NCI-H345 treated with DMSO at 0.1 percent for 48 hours (cell line): ENCODE measurements at regions not wholly inside any gene's neighbourhood (a gene's known extent, or its start where the extent isn't known, plus 50 kb on each side); places are given as distances from the start of the nearest gene placed in this dataset.
"Not testable (repeated sequence)": the region's sequence is repeated elsewhere in the genome, so short reads cannot be mapped to it uniquely, and the experiment has no call there.

Experiments
- DNase-seq: peaks from one replicate; lab custom pipeline; 2025; ENCODE audit not compliant: unreplicated experiment; lab: John Stamatoyannopoulos, UW

DNA sequence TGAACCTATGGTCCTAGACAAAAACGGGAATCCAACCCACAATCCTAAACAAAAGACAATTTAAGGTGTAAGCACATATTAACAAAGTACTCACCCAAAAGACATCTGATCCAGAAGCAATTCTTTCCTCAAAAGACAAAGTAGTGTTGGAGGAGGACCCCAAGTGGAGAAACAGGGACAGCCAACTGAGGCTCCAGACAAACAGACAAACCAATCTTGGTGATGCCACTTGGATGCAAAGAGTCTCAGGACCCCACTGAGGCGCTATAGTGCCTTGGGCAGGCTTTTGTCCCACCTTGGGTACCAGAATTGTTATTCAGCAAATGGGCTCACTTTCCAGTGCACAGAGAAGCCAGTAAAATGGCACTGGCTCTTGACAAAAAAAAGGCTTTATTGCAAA is 613.8 kb downstream of the DIPK2A start:
- no peak for DNase-seq

DNA sequence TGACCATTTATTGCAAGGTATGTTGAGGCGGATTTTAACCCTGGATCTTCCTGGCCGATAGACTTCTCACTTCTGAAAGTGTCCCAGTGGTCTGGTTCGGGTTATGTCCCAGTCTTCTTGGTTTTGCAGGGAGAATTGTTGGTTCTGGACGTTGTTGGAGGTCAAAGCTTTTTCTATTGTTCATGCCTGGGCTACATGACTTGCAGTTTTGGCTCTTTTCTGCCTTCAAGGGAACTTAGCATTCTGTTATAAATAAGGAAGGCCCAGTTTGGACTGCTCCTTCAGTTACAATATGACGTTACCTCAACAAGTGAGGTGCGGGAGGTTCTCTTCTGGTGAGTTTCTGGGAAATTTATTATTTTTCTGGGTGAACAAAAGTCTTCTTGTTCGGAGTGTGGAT is 614.3 kb downstream of the DIPK2A start:
- no peak for DNase-seq

DNA sequence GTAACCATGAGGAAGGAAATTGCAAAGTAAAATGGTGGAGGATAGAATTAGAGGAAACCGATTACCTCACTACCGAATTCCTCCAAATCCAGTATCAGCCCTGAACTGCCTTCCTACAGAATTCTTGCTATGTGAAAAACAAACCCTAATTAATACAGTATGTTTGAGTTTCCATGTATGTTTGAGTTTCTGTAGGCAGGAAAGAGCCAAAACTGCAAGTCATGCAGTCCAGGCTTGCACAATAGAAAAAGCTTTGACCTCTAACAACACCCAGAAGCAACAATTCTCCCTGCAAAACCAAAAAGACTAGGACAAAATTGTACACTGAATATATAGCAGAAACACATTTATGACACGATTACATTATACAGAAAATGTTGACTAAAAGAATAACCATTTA is 614.8 kb downstream of the DIPK2A start:
- DNase-seq = no peak

DNA sequence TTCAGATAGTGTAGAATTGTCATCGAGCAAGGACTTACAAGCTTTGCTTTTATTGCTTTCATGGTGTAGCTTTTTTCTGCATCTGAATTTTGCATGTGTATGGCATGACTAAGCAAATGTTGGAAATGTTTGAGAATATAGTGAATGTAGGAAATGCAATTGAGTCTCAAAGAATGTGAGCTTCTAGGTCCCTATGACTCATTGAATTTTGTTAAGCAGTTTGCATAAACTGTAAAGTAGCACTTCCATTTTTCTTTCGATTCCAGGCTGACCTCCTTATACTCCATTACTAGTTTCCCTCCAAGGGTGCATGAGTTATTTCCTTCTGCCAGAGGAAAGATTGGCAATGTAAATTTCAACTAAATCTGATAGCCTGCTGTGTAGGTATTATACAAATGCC is 619.2 kb downstream of the DIPK2A start:
- DNase-seq = no peak

DNA sequence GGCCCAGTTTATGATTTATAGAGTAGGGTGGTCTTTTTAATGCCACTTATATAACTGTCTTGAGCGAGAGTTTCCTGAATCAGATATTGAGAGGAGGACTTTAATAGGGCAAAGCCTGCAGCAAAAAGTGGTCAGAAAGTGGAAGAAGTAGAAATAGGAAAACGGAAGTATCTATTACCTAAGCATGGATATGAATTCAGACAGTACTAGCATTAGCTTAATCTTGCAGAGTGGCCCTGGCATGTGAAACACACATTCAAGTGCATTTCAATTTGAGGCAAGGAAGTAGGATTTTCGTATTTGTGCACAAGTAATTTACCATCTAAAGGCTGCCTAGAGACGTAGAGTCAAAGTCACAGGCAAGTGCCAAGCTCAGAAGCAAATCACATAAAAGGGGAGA is 622.3 kb downstream of the DIPK2A start:
- DNase-seq = no peak

DNA sequence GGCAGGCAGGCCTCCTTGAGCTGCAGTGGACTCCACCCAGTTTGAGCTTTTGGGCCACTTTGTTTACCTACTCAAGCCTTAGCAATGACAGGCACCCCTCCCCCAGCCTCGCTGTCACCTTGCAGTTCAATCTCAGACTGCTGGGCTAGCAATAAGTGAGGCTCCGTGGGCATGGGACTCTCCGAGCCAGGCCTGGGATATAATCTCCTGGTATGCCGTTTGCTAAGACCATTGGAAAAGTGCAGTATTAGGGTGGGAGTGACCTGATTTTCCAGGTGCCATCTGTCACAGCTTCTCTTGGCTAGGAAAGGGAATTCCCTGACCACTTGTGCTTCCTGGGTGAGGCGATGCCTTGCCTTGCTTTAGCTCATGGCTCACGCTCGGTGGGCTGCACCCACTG is 648.6 kb downstream of the DIPK2A start:
- not testable (repeated sequence) for DNase-seq

DNA sequence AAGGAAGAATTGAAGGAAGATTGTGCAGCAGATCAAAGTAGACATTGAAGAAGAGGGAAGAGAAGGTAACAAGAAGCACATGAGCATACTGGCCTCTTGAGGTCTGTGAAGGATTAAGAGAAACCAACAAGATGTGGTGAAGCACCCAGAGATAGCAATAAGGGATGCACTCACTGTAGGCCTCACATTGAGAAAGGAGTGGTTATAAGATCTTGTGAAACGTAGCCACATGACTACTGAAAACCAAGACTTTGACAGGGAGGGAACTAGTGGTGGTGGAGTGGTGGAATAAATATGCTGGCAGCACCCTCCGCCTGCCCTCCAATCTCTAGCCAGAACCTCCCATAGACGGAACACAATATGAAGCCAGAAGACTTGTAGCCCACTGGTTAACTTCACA is 651.2 kb downstream of the DIPK2A start:
- DNase-seq = no peak

DNA sequence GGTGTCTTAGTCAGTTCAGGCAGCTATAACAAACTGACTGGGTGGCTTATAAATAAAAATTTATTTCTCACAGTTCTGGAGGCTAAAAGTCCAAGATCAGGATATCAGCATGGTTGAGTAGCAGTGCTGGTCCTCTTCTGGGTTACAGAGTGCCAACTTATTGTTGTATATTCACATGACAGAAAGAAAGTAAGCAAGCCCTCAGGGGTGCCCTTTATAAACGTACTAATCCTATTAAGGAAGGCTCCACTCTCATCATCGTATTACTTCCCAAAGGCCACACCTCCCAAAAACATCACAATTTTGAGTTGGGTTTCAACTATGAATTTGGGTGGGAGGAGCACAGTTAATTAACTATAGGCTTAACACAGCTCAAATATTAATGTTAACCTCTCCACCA is 653.0 kb downstream of the DIPK2A start:
- no peak for DNase-seq

DNA sequence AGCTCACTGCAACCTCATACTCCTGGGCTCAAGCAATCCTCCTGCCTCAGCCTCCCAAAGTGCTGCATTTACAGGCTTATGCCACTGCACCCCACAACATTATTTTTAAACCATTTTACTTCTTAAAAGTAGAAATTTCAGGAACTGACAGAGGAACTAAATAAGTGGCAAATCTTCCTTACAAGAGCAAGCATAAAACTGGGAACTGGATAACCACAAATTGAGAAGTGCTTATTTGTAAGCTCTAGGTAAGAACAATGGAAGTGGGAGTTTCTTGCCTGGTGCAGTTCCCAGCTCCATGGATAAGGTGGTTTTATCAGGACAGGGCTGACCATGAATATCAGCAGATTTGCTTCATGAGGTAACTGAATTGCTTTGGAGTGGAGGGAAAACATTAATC is 655.2 kb downstream of the DIPK2A start:
- no peak for DNase-seq

DNA sequence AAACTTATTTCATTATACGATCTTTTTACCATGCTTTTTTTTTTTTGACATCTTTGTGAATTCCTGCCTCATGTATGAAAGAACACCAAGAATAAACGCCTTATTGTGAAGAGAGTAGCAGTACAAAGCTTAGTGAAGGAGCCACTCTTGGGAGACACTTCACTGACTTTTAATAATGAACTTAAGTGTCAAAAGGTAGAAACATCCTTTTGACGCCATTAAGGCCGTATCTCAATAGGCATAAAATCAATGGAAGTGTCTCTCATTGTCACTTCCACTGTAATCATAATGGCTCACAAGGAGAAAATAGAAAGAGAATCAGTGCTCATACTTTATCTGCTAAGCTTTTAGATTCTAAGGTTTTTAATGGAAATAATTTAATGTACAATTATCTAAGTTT is 657.8 kb downstream of the DIPK2A start:
- no peak for DNase-seq

DNA sequence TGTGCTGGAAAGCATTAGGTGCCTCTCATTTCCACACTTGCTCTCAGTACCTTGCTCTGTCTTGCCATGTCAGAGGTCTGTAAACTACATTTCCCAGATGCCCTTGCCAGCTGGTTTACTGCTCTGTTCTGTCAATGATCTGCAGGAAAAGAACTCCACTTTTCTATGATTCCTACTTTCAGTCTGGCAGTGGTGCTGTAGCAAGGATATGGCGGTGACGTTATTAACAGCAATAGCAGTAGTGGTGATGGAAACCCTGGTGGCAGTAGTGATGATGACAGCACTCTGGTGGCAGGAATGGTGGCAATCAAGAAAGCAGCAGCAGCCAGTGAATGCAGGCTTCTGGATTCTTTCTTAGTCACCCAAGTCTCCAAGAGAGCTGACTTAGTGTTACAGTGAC is 665.2 kb downstream of the DIPK2A start:
- no peak for DNase-seq

DNA sequence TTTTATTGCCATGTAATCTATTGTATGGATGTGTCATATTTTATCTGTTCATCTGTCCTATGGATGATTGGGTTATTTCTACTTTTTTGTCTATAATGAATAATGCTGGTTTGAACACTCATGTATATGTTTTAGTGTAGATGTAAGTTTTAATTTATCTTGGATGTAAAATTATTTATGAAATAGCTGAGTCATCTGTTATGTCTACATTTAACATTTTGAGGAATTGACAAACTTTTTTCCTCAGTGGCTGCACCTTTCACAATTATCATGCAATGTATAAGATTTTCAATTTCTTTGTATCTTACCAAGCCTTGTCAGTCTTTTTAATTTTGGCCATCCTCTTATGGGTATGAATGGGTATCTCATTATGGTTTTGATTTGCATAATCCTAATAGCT is 666.4 kb downstream of the DIPK2A start:
- no peak for DNase-seq

DNA sequence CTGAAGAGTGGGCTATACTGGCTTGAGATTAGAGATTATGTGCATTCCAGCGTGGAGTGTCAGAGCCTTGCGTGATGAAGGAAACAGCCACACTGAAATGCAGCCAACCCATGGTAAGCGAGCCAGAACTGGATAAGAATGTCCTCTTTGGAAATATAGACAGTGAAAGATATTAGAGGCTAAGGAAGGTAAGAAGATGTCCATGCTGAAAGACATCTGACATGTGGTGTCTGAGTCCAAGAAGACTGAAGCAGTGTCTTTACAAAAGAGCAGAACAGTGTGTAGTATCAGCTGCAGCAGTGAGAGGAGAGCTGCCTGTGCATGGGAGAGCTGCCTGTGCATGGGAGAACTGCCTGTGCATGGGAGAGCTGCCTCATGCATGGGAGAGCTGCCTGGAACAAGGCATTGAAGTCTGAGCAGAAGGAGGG is 672.2 kb downstream of the DIPK2A start:
- no peak for DNase-seq

DNA sequence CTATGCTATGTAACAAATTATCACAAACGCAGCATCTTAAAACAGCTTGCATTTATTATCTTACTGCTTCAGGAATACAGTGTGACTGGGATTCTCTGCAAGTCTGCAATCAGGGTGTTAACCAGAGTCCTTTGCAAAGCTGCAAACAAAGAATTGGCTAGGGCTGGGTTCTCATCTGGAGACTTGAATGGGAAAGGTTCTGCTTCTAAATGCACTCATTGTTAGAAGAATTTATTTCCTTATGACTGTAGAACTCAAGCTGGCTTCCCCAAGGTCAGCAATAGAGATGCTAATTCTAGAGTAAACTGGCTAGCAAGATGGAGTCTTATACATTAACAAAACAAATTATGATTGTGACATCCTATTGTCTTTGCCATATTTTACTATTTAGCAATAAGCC is 673.7 kb downstream of the DIPK2A start:
- DNase-seq = no peak

DNA sequence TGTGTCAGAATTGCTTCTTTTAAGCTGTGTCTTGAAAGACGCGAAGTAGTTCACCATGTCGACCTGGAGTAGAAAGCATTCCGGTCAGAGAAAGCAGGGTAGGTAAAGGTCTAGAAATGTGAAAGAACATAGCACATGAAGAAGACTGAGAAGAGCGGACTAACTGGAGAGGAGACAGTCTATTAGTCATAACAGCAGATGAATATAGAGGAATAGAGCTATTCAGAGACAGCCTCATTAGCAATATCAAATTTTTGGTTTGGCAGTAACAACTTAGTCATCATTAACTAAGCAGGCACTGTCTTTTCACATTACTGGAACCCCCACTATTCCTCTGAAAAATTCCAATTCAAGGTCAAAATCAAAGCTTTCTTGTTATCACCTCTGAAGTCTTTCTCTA is 678.8 kb downstream of the DIPK2A start:
- no peak for DNase-seq

DNA sequence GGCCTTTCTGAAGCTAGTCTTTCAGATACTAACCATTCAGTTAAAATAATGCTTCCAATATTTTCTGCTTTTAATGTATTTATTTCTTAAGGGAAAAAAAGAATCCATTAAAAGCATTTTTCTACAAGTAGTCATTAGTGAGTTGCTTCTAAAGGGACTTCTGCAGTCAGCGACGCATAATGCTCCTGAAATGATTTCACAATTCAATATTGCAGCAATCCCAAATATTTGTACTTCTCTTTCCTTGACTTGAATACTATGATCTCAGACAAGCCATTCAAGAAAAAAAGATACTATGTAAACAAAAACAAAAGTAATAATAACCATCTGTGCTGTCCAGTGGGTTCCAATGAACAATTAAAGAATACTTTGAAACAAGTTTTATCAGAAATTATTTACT is 681.0 kb downstream of the DIPK2A start:
- DNase-seq = no peak

DNA sequence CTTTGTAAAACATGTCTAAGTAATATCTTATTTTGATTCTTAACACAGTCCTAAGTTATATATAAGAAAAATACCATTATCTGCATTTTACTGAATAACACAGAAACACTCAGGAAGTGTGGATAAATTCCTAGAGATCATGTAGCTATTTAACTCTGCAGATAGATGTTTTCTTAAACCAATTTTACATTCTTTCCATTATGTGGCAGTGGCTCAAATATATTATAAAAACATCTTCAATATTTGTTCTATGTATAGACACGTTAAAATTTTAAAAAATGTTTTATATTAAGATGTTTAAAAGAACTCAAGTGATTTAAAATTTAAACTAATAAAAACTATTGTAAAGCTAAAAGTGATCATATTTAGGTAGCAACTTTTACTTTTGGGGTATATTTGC is 683.8 kb downstream of the DIPK2A start:
- DNase-seq = no peak

DNA sequence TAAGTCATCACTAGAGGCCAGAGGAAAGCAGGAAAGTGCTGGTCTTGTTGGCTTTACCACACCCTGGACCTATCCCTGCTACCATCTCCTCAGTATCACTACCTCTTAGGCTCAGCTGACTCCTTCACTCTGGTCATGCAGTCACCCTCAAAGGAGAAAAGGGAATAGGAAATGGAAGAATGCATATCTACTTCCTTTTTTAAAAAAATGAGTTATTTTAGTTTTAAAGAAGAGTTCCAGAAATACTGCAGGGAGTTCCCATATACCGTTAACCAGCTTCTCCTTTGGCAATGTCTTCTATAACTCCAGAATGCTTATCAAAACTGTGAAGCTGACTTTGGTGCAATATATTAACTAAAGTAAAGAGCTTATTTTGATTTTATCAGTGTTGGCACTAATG is 688.6 kb downstream of the DIPK2A start:
- no peak for DNase-seq

DNA sequence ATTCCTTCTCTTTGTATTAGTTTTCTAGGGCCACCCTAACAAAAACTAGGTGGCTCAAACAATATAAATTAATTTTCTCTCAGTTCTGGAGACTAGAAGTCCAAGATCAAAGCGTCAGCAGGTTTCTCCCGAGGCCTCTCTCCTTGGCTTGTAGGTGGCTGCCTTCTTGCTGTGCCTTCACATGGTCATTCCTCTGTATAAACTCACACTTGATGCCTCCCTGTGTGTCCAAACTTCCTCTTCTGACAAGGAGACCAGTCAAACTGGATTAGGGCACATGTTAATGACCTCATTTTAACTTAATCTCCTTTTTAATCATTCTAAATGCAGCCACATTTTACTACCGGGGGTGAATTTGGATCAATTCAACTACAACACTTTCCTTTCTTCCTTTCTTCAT is 691.1 kb downstream of the DIPK2A start:
- no peak for DNase-seq

DNA sequence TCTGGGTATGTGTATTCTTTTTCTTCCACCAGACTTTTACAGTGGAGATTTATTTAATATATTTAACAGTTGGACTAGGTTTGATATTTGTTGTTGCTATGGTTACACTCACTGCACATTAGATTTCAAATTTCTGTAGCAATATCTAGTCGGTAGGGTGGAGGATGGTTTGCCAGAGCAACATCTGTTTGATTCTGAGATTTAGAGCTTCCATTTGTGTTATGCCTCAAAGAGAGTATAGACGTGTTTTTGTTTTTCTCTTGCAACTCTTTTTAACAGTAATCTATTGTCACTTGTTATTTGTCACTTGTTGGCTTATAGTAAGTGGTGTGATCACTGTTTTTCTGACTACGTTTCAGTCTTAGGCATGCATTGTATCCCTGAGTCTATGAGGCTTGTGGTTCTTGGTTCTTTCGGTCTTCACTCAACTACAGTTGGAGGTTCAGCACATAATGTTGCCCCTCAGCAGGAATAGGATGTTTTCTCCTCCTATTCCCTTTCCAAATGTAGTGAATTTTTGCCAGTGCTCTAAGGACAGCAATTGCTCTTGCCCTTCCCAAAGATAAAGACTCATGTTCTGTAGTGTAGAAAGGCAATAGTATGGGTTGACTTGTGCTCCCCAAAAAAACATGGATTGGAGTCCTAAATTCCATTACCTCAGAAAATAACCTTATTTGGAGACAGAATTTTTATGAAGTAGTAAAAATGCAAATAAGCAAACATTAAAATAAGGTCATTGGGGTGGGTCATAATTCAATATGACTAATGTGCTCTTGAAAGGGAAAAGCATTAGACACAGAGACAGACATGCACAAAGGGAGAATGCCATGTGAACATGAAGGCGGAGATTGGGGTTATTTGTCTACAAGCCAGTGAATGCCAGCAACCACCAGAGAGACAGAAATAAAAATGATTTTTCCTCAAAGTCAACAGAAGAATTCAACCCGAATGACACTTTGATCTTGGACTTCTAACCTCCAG is 692.1 kb downstream of the DIPK2A start:
- DNase-seq = no peak

DNA sequence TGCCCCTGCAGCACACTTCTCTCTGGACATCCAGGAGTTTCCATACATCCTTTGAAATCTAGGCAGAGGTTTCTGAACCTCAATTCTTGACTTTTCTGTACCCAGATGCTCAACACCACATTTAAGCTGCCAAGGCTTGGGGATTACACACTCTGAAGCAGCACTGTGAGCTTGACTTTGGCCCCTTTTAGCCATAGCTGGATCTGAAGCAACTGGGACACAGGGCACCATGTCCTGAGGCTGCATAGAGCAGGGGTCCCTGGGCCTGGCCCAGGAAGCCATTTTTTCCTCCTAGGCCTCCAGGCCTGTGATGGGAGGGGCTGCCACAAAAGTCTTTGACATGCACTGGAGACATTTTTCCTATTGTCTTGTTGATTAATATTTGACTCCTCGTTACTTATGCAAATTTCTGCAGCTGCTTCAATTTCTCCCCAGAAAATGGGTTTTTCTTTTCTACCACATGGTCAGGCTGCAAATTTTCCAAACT is 694.0 kb downstream of the DIPK2A start:
- no peak for DNase-seq

DNA sequence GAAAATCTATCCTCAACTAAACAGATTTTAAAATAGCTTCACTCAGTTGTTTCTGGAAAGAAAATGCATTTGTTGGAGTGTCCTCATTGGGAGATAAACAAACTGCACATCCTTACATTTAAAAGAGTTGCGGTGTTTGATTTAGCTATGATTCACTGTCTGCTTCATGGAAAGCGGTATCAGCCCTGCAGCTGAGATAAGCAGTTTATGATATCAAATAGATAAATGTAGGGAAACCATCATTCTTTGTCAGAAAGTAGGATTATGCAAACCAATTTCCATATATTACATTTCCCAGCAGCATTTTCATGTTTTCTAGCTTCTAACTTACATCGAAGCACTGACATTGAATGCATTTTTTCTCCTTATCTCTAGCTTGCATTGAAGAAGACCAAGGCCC is 698.9 kb downstream of the DIPK2A start:
- DNase-seq = no peak

DNA sequence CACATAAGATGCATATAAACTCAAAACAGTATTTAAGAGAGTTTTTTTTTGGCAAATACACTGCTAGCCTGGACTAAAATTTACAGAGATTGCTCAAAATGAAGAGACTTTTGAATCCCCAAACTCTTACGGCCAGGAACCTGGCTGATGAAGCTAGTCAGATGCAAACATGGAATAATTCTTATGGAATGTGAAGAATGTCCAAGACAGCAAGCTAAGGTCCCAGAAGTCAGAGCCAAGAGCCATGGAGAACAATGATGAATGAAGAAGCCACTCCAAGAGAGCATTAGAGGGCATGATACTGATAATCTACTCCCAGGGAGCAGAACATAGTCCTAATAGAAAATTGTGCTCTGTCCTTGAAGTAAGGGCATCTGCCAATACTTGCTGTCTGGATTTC is 705.5 kb downstream of the DIPK2A start:
- no peak for DNase-seq
